ENCODE measurements at regions not wholly inside any gene's neighbourhood (a gene's known extent, or its start where the extent isn't known, plus 50 kb on each side); places are given as distances from the start of the nearest gene placed in this dataset.
"Not testable (repeated sequence)": the region's sequence is repeated elsewhere in the genome, so short reads cannot be mapped to it uniquely, and the experiment has no call there.

DNA sequence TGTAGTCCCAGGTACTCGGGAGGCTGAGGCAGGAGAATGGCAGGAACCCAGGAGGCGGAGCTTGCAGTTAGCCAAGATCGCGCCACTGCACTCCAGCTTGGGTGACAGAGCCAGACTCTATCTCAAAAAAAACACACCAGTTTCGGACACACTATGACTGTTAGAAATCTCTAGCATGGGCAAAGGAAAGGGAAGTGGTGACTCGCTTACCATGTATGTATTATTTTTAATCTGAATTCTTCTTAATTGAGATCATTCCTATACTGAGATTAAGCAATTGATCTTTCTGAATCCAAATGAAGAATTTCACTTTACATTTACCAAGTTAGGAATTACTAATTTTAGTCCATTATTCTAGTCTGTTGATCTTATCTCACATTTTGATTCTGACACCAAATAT, 459.2 kb upstream of the ALCAM start:
- DNase-seq: no peak

DNA sequence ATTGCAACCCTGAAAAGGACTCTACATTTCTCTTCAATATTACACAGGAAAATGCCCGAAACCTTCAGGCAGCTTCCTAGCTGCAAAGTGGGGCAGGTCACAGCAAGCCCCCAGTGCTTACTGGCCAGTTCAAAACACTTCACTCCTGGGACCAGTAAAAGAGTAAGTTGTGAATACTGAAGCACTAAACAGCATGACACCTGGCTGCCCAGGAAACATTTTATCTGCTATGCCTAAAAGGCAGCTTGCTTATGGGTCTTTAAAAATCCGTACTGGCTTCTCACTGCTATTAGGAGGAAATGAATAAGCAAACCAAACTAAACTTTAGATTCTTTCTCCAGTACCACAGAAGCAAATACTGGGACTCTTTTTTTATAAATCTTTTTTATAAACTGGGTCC, 457.9 kb upstream of the ALCAM start:
- no peak for DNase-seq

DNA sequence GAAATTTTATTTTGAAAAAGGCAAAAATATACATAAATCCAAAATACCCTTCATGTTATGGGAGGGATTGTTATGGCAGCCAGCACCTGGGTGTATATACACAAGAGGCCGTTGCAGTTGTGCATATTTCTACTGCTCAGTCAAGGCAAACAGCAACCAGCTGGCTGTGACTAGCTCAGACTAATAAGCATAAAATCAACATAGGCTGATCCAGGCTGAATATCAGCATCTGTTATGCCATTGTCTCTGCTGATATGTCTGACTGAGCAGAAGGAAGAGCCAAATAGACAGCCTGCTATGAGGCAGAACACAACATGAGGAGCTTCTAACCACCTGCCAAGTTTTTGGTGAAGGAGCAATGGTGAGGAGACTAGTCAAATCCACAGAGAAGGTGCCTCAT, 457.5 kb upstream of the ALCAM start:
- DNase-seq: no peak

DNA sequence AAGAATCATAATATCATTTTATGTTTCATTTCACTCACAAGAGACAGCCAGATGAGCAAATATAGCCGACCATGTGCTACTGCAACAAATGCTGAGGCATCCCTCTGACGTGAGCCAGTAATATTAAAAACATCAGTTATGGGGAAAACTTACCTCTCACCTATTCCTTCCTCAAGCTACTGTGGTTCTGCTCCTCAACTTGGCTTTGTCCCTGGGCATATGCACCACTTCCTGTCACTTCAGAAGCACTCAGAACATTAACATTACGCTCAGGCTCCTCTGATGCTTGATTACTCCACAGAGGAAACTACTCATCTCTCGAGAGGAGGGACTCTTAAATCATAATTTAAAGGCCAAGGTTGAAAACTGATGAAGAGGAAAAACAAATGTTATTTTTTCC, 457.0 kb upstream of the ALCAM start:
- no peak for DNase-seq

DNA sequence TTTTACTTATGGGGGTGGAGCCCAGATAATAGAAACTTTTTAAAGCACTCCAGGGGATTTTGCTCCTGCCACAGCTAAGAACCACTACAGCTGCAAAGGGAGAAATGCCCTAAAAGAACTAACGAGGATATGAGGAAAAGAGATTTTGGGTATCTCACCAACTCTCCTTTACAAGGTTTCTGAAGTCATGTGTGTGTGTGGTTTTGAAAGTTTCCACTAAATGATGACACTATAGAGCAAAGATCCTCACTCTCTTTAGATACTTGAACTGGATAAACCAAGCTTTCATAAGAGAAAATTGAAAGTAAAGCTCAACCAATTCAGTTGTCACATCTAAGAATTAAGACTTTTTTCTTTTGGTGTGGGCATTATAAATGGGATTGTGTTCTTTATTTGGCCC, 455.3 kb upstream of the ALCAM start:
- no peak for DNase-seq

DNA sequence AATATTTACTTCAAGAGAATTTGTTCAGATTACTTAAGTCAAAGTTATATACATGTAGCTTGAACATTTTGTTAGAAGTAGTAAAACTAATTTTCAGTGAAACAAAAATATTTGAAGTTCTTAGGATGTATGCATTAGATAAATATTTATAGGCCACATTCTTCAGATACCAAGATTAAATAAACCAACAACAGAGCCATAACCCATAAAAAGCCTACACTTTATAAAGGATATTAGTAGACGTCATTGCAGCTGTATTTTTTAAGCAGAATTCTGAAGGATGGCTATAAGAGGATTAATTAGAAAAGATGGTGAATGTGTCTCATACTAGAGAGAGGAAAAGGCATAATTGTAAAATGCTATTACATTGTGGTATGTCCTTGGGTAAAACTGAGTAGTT, 449.7 kb upstream of the ALCAM start:
- no peak for DNase-seq

DNA sequence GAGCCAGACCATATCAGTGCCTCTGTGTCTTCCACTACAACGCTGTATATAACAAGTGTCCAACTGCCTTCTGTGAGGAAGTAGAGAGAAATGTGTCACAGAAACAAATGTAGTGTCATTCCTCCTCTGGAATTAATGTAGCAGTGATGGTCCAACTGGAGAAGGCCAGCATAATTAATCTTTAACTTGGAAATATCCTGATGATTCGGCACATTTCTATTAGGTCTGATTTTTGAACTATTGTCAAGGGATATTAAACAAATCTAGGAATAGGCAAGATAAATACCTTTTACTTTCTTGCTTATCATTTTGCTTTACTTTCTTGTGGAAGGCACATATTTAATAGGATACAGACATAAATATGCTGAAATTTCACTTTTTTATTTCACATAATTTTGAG, 446.2 kb upstream of the ALCAM start:
- no peak for DNase-seq

DNA sequence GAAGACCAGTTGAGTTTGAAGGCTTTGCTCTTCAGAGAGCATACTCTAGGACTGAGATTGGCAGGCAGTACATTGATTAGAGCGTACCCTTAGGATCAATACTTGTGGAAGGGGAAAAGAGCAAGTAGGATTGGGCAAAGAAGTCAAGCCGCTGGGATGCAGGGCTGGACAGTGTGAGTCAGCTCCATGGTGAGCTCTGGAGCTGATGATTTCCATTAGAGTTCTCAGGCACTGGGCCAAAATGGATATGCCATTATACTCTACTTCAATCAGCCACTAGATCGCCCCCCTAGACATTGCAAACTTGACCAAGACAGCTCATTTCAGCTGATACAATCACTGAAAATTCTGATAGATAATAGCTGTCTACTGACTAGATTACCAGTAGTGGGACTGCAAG, 432.7 kb upstream of the ALCAM start:
- DNase-seq: no peak

DNA sequence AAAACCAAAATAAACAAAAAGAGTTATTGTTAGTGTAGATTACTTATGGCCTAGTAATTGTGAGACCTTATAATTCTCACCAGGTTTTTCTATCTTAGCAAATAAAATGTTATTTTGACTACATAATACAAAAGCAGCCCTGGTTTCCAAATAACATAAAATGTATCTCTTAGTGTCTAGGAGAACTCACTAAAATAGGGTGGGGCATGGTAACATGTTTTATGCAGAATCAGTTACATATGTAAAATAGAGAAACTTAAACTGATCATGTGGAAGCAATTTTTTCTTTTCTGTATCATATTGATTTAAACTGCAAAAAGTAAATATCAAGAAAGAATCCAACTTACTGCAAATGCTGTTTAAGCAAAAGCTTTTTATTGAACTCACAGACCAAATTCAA, 431.1 kb upstream of the ALCAM start:
- no peak for DNase-seq

DNA sequence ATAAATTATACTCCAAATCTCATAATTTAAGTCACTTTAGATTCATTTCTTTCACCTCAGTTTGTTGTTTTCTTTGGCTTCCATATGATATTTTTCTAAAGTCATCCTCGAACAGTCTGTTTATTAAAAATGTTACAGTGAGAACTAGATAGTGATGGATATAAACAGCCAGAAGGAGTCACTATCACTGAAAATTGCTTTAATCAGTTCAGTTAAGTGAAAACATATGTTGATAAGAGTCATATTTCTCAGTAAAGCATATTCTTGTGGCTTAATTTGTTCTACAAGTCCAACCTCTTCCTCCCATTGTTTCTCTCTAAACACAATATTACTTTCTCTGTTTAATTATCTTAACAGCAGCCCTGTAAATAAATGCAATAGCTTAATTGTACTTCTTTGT, 427.5 kb upstream of the ALCAM start:
- no peak for DNase-seq

DNA sequence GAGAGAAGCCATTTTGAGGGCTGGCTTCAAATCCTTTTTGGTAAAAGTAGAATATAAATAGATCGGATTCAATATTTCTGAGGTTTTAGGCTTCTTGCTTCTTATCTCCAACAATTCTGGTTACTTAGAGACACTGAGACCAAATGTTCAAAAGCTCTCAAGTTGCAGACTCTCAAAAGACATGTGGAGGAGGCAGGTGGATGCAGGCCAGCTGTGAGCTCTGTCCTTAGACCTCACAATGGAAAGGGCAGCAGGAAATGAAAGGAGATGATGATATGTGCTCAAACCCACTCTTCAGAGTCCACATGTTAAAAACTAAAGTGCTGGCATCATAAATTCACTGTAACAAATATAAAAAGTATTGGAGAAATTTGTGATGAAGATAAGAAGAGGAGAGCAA, 424.9 kb upstream of the ALCAM start:
- no peak for DNase-seq

DNA sequence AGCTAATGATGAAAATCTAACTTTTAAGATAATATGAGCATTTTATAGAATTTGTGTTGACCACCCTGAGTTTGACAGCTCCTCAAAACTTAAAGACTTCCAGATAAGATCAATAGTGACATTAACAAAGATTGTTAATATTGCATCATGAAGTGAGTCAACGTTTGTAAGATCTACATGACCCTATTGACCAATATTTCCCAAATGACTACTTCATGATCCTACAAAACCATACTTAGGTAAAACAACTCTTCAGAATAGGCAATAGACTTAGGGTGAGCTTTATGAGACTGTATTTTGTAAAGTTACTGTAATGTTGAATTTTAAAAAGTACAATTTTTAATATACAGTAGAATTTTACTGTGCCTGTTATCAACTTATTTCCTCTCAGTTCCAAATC, 422.7 kb upstream of the ALCAM start:
- no peak for DNase-seq

DNA sequence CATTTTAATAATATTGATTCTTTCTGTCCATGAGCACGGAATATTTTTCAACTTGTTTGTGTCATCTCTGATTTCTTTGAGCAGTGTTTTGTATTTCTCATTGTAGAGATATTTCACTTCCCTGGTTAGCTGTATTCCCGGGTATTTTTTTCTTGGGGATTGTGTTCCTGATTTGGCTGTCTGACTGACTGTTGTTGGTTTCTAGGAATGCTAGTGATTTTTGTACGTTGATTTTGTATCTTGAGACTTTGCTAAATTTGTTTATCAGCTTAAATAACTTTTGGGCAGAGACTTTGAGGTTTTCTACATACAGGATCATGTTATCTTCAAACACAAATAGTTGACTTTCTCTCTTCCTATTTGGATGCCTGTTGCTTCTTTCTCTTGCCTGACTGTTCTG, 418.8 kb upstream of the ALCAM start:
- DNase-seq: no peak

DNA sequence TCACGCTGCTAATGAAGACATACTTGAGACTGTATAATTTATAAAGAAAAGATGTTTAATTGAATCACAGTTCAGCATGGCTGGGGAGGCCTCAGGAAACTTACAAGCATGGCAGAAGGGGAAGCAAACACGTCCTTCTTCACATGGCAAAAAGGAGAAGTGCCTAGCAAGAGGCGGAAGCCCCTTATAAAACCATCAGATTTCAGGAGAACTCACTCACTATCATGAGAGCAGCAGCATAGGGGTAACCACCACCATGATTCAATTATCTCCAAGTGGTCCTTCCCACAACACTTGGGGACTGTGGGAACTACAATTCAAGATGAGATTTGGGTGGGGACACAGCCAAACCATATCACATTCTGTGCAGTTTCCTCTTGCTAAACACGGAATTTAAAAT, 416.9 kb upstream of the ALCAM start:
- not testable (repeated sequence) for DNase-seq

DNA sequence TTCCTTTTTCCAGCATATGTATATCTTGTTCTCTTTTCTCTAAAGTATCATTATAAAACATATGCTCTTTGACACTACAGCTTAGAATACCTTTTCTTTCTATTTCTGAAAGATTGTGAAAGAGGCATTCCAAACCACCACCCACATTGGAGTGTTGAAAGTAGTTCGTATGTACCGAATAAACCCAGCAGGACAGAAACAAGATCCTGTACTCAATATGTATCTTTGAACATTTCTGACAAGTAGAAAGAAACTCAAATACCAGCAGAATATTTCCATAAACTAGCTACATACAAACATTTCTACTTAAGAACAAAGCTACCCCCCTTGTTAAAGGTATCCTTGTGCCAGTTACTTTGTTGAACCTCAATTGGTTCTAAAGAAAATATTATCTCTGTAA, 415.3 kb upstream of the ALCAM start:
- no peak for DNase-seq

DNA sequence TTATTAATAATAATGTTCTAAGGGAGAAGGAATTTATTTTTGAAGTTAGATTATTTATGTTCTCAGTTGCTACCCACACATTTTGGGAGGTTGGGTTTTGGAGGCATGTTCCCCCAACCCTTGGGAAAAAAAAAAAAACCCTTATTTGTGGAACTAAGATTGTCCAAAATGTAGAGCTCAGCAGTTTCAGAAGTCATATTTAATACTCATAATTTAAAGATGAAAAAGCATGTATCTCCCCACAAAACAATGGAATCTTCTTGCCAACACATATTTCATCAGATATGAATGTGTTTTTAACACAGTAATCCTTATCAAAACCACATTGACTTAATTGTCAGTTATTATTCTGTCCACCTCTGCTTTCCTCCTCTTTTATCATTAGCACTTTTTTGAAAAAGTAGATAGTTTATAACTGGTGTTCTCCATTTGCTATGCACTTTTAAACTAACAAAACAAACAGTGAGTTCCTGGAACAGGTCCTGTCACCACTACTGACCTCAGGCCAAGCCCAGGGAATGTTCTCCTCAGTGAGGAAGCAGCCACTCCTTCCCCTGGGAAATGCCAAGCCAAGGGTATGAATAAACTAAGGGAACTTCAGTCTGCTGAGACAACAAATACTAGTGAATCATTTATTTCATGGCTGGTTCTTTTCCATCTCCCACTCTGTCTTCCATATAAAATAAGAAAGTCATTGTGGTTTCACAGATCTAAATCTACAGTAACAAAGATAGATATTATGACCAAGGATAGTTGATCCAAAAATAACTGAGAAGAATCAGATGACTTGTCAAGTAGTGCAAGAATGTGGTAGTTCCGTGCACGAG, 414.4 kb upstream of the ALCAM start:
- DNase-seq: no peak

DNA sequence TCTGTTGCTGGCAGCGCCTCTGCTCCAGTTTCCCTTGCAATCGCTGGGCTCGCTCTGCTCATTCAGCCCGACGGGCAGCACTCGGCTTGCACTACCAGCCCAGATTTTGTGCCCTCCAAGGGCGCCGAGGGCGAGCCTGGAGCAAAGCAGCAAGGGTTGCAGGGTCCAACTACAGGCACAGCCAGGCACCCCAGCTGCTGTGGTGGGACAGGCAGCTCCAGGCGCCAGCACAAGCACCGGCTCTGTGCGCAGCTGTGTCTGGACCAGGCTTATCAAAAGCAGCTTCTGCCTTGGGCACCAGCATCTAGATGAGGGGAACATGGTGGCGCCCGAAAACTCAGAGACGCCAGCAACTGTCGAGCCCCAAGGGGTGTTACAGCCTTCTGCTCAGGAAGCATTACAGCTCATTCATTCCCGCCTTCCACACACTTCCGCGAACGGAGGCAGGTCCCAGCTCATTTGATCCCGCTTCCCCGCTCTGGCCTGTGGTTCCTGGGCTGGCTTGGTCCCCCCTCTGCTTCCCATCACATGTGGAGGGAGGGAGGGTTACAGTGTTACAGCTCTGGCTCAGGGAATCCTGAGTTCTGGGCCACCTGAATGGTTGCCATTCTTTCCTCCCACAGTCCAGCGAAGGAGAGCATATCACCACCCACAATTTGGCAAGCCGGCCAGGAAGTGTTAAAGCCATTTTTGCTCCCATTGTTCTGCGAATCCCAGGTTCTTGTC, 409.9 kb upstream of the ALCAM start:
- DNase-seq: no peak

DNA sequence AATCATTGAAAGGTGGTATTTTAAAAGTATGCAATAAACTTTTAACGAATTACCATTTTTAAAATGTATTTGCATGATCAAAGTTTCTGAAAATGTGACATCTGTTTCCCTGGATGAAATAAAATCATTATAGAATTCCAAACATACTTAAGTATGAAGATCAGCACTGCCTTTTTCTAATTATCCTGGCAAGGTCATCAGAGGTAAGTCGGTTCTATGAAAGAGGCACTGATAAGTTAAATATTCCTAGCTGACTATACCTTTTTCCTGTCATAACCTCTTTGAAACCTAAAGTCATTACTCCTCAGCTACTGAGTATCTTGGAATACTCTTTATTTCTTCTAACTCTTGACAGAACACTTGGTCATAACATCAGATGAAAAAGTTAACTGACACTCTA, 406.1 kb upstream of the ALCAM start:
- DNase-seq: no peak

DNA sequence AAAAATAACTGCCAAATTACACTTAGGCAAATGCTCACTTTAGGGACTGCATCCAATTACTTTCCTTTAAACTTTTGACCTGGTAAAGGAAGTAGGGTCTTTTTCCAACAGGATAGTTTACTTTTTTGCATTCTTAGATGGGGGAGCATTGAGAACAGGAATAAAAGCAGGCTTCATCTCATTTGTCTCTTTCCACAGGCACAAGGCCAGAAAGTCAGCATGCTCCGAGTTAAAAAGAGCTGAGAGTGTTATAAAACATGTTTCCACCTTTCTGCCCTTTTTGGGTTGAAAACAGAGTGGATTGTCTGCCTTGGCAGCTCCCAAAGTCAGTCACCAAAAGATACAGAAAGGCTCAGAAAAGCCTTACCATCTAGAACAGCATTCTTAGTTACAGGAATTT, 404.9 kb upstream of the ALCAM start:
- DNase-seq: no peak

DNA sequence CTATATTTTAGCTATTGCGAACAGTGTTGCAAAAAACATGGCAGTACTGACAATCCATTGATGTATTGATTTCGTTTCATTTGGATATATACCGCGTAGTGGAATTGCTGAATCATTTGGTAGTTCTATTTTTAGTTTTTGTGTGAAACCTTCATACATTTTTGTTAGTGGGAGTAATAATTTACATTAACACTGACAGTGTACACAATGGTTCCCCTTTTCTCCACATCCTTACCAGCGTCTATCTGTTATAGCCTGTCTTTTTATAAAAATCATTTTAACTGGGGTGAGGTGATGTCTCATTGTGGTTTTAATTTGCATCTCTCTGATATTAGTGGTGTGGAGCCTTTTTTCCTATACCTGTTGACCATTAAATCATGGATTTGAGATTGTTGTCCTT, 392.4 kb upstream of the ALCAM start:
- no peak for DNase-seq

DNA sequence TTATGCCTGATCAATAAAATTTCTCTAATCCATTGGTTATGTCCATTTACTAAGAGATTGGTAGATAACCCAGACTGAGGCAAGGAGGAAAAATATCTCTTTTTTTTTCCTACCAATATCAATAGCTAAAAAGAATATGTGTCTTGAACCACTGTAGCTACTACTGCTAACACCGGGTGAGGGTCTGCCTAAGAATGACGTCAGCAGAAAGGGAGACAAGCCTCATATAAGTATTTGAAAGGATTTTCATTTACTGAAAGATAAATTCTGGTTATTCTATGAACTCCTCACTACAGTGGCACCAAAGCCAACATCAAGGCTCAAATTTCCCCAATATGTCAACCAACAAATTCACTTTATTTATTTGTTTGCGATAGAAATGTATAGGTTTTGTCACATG, 389.0 kb upstream of the ALCAM start:
- DNase-seq: no peak

DNA sequence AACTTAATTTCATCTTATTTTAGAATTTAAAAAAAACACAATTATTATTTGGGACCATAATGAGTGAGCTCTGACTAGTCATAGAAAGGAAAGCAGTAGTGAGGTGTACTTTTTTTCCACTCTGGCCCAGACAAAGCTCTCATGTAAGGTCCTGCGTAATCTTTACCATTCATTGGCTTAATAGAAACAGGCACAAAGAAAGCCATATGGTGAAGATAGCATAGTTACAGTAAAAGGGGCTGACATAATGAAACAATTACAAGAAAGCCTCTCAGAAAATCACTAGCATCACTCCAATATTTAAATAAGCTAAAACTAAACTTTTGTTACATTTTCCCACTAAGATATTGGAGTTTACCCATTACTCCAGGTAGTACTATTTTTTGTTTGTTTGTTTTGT, 384.6 kb upstream of the ALCAM start:
- DNase-seq: no peak

DNA sequence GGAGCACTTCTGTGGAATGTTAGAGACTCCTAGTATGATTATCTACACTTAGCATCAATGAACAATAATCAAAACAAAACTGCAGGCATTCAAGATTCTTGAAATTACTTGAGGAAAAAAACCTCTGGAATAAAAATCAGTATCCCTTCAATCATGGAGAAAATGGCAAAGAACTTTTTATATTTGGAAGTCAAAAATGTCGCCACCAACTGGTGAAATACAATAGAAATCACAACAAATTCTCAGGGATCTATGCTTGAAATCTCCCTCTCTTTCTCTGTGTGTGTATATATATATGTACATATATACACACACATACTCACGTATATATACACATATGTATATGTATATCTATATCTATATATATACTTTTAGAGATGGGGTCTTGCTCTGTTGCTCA, 378.9 kb upstream of the ALCAM start:
- DNase-seq: no peak

DNA sequence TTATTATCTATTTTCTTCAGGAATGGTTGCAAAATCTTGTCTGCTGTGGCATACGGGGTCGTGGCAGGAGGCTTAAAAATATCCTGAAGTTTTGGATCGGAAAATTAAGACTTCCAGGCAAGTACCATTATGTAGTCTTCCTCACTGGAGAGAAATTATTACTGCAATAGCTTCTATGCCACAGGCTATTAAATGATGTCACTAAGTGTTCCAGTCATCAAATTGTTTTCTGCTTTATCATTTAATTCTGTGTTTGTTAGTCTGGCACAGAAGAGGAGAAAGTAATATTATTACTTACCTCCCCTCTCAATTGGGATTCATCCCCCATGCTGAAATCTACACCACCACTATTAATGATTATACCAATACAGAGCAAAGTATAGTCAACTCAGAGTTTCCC, 378.2 kb upstream of the ALCAM start:
- no peak for DNase-seq

DNA sequence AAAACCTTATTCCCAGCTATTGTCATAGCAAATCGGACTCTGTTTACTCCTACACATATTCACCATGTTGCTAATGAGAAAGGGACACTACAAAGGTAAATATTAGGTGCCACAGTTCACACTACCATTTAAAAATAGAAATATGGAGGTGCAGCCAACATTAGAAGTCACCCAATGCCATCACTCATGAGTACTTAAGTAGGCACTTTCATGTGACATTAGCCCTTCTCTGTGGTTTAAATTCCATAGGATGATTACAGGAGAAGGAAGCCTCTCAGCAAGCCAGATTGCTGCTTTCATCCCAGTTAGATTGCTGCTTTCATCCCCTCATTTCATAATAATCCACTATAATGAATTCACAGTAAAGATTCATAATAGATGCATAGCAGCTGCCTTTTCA, 376.8 kb upstream of the ALCAM start:
- no peak for DNase-seq
